ENCODE measurements at regions not wholly inside any gene's neighbourhood (a gene's known extent, or its start where the extent isn't known, plus 50 kb on each side); places are given as distances from the start of the nearest gene placed in this dataset.

DNA sequence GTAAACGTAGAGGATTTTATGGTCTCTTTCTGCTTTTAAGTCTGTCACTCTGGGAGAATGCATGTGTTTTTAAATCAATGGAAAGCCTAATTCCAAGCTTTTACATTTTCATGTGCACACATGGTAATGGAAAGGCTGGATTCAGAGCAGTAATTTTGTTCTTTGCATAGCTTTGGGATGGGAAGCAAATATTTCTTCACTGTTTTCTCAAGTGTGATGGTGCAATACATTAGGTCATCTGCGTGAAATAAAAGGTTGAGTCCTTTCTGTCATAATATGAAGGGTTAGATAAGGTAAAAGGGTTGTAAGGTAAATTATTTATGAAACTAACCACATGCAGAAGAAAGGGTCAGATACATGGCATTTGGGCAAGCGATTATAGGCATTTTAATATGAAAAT is 88.2 kb upstream of the NR3C1 start:
- Histone ChIP-seq H3K36me3 (no peaks in the 10 kb centered on the region), H3K9me3 (no peaks in the 10 kb centered on the region), H3K4me3 (no peak overlapping the region), H3K27me3 (no peaks in the 10 kb centered on the region), H3K27ac (no peak overlapping the region), H3K4me1 (peaks cover 0 to 21% (median 9%) of the 10 kb centered on the region in 4 donors)
- DNase-seq, result no peak
- TF ChIP-seq, protein P1, sequence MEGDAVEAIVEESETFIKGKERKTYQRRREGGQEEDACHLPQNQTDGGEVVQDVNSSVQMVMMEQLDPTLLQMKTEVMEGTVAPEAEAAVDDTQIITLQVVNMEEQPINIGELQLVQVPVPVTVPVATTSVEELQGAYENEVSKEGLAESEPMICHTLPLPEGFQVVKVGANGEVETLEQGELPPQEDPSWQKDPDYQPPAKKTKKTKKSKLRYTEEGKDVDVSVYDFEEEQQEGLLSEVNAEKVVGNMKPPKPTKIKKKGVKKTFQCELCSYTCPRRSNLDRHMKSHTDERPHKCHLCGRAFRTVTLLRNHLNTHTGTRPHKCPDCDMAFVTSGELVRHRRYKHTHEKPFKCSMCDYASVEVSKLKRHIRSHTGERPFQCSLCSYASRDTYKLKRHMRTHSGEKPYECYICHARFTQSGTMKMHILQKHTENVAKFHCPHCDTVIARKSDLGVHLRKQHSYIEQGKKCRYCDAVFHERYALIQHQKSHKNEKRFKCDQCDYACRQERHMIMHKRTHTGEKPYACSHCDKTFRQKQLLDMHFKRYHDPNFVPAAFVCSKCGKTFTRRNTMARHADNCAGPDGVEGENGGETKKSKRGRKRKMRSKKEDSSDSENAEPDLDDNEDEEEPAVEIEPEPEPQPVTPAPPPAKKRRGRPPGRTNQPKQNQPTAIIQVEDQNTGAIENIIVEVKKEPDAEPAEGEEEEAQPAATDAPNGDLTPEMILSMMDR (IDR thresholded peaks at IDR 0.05), result no peak
- TF ChIP-seq POLR2A (IDR thresholded peaks at IDR 0.05) (no peak), EP300 (IDR thresholded peaks at IDR 0.05) (no peak), POLR2AphosphoS5 (IDR thresholded peaks at IDR 0.05) (no peak)
- intact Hi-C loops (cut with DNase I; ENCODE audit: low total_unique reads), result no loop called here
- WGBS, 5 donors, result 81 to 87% (median 83%) methylated on average over 3 of the region's 3 CpGs

DNA sequence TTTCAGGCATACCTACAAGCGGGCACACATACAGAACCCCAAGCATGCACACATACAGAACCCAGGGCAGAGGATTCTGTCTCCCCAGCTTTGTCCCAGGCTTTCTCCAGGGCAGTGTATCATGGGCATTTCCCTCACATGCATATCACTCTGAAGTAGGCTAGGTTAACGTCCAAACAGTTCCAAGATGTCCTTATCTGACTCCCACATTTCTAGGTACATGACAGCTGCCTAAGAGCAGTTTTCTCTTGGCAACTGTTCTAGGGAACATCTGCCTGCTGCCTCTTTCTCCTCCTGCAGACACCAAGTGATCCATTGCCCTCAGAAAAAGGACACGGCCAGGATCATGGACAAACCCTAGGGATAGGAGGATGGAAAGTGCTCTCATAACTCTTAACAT is 84.9 kb upstream of the NR3C1 start:
- no peaks in the 10 kb centered on the region for H3K4me1 ChIP-seq
- TF ChIP-seq POLR2A (IDR thresholded peaks at IDR 0.05) (no peak), EP300 (IDR thresholded peaks at IDR 0.05) (no peak), POLR2AphosphoS5 (IDR thresholded peaks at IDR 0.05) (no peak)
- TF ChIP-seq, protein P1 (IDR thresholded peaks at IDR 0.05), result no peak
- H3K4me3 ChIP-seq, result no peak overlapping the region
- H3K27ac ChIP-seq, result no peak overlapping the region
- H3K9me3 ChIP-seq, result no peaks in the 10 kb centered on the region
- H3K27me3 ChIP-seq, result no peaks in the 10 kb centered on the region
- no peaks in the 10 kb centered on the region for H3K36me3 ChIP-seq
- intact Hi-C loops (cut with DNase I; ENCODE audit: low total_unique reads), result no loop called here
- DNase-seq, result no peak
- WGBS, 5 donors, result 64 to 79% (median 71%) methylated on average over 3 of the region's 3 CpGs

DNA sequence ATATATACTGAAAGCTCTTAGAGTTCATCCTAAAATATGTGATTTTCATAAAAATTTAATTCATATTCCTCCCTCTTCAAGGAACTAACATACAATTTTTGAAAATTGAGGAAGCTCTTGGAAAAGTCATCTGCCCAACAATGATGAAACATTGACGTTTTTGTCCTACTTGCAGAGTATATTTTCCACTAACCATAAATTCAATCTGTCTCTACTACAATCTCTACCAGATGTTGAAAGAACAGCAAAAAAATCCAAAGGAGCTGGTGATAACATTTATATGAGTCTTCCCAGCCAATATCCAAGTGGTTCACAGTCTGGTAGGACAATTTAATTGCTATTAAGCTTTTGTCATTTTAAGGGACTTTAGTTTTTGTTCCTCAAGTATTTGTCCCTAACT is 81.1 kb upstream of the NR3C1 start:
- WGBS, 5 donors, result 68 to 88% (median 85%) methylated on average over 1 of the region's 1 CpG
- H3K4me1 ChIP-seq, result peaks cover 0 to 6% (median 0%) of the 10 kb centered on the region in 4 donors
- no peak for DNase-seq
- TF ChIP-seq EP300 (IDR thresholded peaks at IDR 0.05), result no peak
- no peak for TF ChIP-seq POLR2A (IDR thresholded peaks at IDR 0.05)
- no peak for TF ChIP-seq POLR2AphosphoS5 (IDR thresholded peaks at IDR 0.05)
- TF ChIP-seq, protein P1 (IDR thresholded peaks at IDR 0.05), result no peak
- no peak overlapping the region for H3K4me3 ChIP-seq
- H3K9me3 ChIP-seq, result no peaks in the 10 kb centered on the region
- no peaks in the 10 kb centered on the region for H3K27me3 ChIP-seq
- intact Hi-C loops (cut with DNase I; ENCODE audit: low total_unique reads), result no loop called here
- H3K27ac ChIP-seq, result no peak overlapping the region
- no peaks in the 10 kb centered on the region for H3K36me3 ChIP-seq

DNA sequence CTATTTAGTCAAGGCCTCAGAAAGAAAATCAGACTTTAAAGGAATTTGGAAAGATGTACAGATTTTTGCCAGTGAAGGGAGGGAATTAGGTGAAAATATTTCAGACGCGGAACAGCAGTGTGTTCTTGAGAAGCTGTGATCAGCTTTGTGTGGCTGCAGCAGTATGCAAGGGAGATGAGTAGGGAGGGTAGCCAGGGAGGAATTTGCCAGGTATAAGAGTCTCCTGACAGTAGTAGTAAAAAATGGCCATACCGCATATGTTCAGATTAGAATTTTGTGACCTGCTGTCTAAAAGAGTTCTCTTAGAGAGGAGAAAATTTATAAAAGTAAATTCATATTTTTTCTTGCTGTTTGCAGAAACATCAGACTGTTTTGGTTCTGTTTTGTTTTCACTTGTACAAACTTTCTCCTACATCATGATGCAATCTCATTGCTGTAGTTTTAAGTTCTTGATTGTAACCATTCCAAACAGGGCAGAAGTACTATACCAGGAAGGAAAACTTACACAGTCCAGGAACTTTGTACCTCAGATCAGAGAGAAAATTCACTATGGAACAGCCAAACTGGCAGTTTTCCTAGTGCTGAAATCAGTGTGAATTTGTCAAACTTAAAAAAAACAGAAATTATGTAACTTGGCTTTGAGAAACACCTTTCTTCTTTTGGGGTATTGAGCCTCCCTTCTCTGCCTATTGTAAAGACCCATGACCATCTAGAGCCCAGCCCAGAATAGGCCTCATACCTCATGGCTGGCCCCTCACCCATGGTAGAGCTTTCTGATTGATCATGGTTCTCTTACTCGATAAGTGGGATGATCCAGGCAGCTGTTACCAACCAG is 78.4 kb upstream of the NR3C1 start:
- Histone ChIP-seq H3K27me3 (no peaks in the 10 kb centered on the region), H3K4me3 (no peak overlapping the region), H3K9me3 (no peaks in the 10 kb centered on the region), H3K4me1 (peaks cover 0 to 6% (median 0%) of the 10 kb centered on the region in 4 donors), H3K36me3 (no peaks in the 10 kb centered on the region), H3K27ac (no peak overlapping the region)
- WGBS, 5 donors, result 85 to 93% (median 91%) methylated on average over 4 of the region's 4 CpGs
- TF ChIP-seq POLR2AphosphoS5 (IDR thresholded peaks at IDR 0.05) (no peak), POLR2A (IDR thresholded peaks at IDR 0.05) (no peak), EP300 (IDR thresholded peaks at IDR 0.05) (no peak)
- TF ChIP-seq, protein P1 (IDR thresholded peaks at IDR 0.05), result no peak
- intact Hi-C loops (cut with DNase I; ENCODE audit: low total_unique reads), result no loop called here
- peak in 1 of 2 donors; percentile 28 for DNase-seq
